ENCODE measurements at regions not wholly inside any gene's neighbourhood (a gene's known extent, or its start where the extent isn't known, plus 50 kb on each side); places are given as distances from the start of the nearest gene placed in this dataset.

GRCh38 chr2:117068371-117068770 lies 746.1 kb upstream of the DDX18 start:
- no peak for TF ChIP-seq CTCF (IDR thresholded peaks at IDR 0.05; ENCODE audit: low read depth, low read length, missing input control)
- TF ChIP-seq RAD21 (IDR thresholded peaks at IDR 0.05): no peak
- TF ChIP-seq YY1 (IDR thresholded peaks at IDR 0.05): no peak
- TF ChIP-seq MAX (IDR thresholded peaks at IDR 0.05): no peak
- TF ChIP-seq GABPA (IDR thresholded peaks at IDR 0.05 in 1 of 2, conservative IDR thresholded peaks at IDR 0.05 in 1 of 2): no peak
- TF ChIP-seq JUND (IDR thresholded peaks at IDR 0.05): no peak
- TF ChIP-seq, protein P1, sequence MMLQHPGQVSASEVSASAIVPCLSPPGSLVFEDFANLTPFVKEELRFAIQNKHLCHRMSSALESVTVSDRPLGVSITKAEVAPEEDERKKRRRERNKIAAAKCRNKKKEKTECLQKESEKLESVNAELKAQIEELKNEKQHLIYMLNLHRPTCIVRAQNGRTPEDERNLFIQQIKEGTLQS (IDR thresholded peaks at IDR 0.05): no peak
- TF ChIP-seq, protein P2, sequence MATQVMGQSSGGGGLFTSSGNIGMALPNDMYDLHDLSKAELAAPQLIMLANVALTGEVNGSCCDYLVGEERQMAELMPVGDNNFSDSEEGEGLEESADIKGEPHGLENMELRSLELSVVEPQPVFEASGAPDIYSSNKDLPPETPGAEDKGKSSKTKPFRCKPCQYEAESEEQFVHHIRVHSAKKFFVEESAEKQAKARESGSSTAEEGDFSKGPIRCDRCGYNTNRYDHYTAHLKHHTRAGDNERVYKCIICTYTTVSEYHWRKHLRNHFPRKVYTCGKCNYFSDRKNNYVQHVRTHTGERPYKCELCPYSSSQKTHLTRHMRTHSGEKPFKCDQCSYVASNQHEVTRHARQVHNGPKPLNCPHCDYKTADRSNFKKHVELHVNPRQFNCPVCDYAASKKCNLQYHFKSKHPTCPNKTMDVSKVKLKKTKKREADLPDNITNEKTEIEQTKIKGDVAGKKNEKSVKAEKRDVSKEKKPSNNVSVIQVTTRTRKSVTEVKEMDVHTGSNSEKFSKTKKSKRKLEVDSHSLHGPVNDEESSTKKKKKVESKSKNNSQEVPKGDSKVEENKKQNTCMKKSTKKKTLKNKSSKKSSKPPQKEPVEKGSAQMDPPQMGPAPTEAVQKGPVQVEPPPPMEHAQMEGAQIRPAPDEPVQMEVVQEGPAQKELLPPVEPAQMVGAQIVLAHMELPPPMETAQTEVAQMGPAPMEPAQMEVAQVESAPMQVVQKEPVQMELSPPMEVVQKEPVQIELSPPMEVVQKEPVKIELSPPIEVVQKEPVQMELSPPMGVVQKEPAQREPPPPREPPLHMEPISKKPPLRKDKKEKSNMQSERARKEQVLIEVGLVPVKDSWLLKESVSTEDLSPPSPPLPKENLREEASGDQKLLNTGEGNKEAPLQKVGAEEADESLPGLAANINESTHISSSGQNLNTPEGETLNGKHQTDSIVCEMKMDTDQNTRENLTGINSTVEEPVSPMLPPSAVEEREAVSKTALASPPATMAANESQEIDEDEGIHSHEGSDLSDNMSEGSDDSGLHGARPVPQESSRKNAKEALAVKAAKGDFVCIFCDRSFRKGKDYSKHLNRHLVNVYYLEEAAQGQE (IDR thresholded peaks at IDR 0.05): no peak
- no peak for TF ChIP-seq SP1 (IDR thresholded peaks at IDR 0.05)
- TF ChIP-seq TAF1 (conservative IDR thresholded peaks at IDR 0.05): no peak
- TF ChIP-seq ZBTB33 (IDR thresholded peaks at IDR 0.05): no peak
- no peak for TF ChIP-seq EGR1 (IDR thresholded peaks at IDR 0.05; ENCODE audit: low read depth in 2 of 2)
- TF ChIP-seq FOXA1 (IDR thresholded peaks at IDR 0.05): no peak

Measured in liver (tissue), 3 donors.